KMS-11 (cell line): ENCODE measurements at regions not wholly inside any gene's neighbourhood (a gene's known extent, or its start where the extent isn't known, plus 50 kb on each side); places are given as distances from the start of the nearest gene placed in this dataset.
A peak's percentile ranks its signal among the peaks of the same experiment; 100 is the strongest.

ENCODE experiments used
- H2AFZ ChIP-seq: fragments of 200-600 bp; sonication (generic); 2 replicates; pipeline ENCODE4 v1.6.1; 2016; ENCODE audit warnings: antibody characterized with exemption, mixed run types, low read depth
- H3K27ac ChIP-seq: fragments of 200-600 bp; sonication (generic); 2 replicates; pipeline ENCODE4 v1.6.1; 2016; ENCODE audit warnings: mild to moderate bottlenecking, mixed run types
- H3K27me3 ChIP-seq: fragments of 200-600 bp; sonication (generic); 2 replicates; pipeline ENCODE4 v1.6.1; 2017; ENCODE audit warnings: mild to moderate bottlenecking, low read depth, mixed run types, moderate library complexity; ENCODE audit not compliant: insufficient read depth
- H3K36me3 ChIP-seq: fragments of 200-600 bp; sonication (generic); 2 replicates; pipeline ENCODE4 v1.6.1; 2017; ENCODE audit warnings: mild to moderate bottlenecking, mixed run types; ENCODE audit not compliant: insufficient read depth
- H3K4me1 ChIP-seq: fragments of 200-600 bp; sonication (generic); 2 replicates; pipeline ENCODE4 v1.6.1; 2016; ENCODE audit warnings: mild to moderate bottlenecking, low read depth, mixed run types; ENCODE audit not compliant: poor library complexity, severe bottlenecking
- H3K4me2 ChIP-seq: fragments of 200-600 bp; sonication (generic); 2 replicates; pipeline ENCODE4 v1.7.0; 2016; ENCODE audit warnings: mild to moderate bottlenecking, mixed run types
- H3K4me3 ChIP-seq: fragments of 200-600 bp; sonication (generic); IDR thresholded peaks from 2 replicates; pipeline ENCODE4 v1.6.1; 2017; ENCODE audit warnings: low read depth, low read length, mixed read lengths; ENCODE audit not compliant: insufficient read depth
- H3K79me2 ChIP-seq: fragments of 200-600 bp; sonication (generic); 2 replicates; pipeline ENCODE4 v1.6.1; 2016; ENCODE audit warnings: low read depth, mixed run types; ENCODE audit not compliant: insufficient read depth
- H3K9ac ChIP-seq: fragments of 200-600 bp; sonication (generic); 2 replicates; pipeline ENCODE4 v1.6.1; 2016; ENCODE audit warnings: mild to moderate bottlenecking, mixed run types
- H4K20me1 ChIP-seq: fragments of 200-600 bp; sonication (generic); 2 replicates; pipeline ENCODE4 v1.6.1; 2016; ENCODE audit warnings: mild to moderate bottlenecking, mixed run types; ENCODE audit not compliant: insufficient read depth
- TF ChIP-seq, protein P1 (sequence below): fragments of 200-600 bp; sonication (generic); conservative IDR thresholded peaks from 2 replicates; pipeline ENCODE4 v1.6.1; 2017; ENCODE audit warnings: low read depth, mild to moderate bottlenecking, antibody characterized with exemption, low read length, moderate library complexity, mixed read lengths

DNA sequence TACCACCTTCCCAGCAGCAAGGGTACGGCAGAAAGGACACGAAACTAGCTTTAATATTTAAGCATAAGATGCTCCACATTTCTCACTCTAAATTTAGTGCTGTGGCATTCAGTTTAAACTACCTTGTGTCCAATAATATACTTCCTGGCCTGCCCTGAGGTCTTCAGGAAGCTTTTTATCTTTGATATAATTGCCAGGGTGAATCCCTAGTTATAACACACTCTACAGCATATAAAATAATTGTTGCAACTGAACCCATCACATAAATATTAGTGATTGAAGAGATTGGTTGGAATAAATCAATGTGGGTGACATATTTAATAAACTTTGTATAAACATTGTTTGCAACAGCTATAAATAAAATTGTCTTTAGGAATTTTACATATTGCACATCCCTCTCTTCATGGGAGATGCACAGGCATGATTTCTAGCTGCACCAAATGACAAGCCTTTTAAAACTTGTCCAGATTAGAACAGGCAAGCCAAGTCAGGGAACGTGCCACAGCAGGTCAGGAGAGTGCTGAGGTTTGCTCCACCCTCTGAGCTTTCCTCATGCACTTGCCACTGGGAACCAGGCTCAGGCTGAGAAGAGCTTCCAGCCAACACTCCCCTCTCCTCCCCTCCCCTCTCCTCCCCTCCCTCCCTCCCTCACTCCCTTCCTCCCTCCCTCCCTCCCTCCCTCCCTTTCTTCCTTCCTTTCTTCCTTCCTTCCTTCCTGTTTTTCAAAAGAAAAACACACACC is 623.2 kb upstream of the PKN2 start:
- H3K79me2 ChIP-seq, result no peaks in the 10 kb centered on the region
- H3K27ac ChIP-seq, result peak overlapping the region; percentile 64
- no peak overlapping the region for H3K4me3 ChIP-seq
- H3K27me3 ChIP-seq, result no peaks in the 10 kb centered on the region
- peak overlapping the region; percentile 23; the same call in 1 of the 2 replicates for H3K9ac ChIP-seq
- no peaks in the 10 kb centered on the region for H3K36me3 ChIP-seq
- H4K20me1 ChIP-seq, result no peaks in the 10 kb centered on the region
- H2AFZ ChIP-seq, result no peak overlapping the region
- H3K4me2 ChIP-seq, result peak overlapping the region; percentile 69
- TF ChIP-seq, protein P1, sequence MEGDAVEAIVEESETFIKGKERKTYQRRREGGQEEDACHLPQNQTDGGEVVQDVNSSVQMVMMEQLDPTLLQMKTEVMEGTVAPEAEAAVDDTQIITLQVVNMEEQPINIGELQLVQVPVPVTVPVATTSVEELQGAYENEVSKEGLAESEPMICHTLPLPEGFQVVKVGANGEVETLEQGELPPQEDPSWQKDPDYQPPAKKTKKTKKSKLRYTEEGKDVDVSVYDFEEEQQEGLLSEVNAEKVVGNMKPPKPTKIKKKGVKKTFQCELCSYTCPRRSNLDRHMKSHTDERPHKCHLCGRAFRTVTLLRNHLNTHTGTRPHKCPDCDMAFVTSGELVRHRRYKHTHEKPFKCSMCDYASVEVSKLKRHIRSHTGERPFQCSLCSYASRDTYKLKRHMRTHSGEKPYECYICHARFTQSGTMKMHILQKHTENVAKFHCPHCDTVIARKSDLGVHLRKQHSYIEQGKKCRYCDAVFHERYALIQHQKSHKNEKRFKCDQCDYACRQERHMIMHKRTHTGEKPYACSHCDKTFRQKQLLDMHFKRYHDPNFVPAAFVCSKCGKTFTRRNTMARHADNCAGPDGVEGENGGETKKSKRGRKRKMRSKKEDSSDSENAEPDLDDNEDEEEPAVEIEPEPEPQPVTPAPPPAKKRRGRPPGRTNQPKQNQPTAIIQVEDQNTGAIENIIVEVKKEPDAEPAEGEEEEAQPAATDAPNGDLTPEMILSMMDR, result no peak
- peaks cover 43% of the 10 kb centered on the region for H3K4me1 ChIP-seq

DNA sequence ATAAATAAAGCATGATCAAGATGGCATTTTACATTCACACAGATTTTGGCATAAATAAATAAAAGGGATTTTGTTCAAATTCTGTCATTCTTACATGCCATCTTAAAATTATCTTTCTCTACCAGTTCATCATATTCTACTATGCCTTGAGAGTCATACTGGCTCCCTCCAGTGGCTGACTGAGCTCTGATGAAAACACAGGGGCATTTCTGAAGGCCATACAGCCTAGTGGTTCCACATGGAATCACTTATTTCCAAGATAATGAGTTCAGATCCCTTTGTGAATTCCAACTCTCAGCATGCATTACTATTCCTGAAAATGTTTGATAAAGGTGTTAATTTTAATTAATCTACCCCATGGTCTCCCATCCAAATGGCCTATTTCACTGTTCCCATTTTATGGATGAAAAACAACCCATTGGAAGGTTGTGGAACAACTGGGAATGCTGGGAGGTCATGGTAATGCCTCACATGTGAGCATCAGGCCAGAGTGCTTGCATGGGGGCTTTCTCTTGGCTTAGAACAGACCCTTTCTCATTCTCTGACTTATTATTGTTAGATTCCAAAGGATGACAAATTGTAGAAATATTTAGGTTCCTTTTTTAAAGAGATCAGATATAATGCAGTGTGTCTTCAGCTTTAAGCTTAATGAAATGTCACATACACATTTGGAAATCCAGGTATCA is 622.4 kb upstream of the PKN2 start:
- TF ChIP-seq, protein P1, result peak; percentile 62
- Histone ChIP-seq H3K4me1 (peaks cover 43% of the 10 kb centered on the region), H3K9ac (no peak overlapping the region), H2AFZ (no peak overlapping the region), H3K79me2 (no peaks in the 10 kb centered on the region), H3K27me3 (no peaks in the 10 kb centered on the region), H3K27ac (no peak overlapping the region), H3K4me2 (no peak overlapping the region), H3K4me3 (no peak overlapping the region), H4K20me1 (no peaks in the 10 kb centered on the region), H3K36me3 (no peaks in the 10 kb centered on the region)

DNA sequence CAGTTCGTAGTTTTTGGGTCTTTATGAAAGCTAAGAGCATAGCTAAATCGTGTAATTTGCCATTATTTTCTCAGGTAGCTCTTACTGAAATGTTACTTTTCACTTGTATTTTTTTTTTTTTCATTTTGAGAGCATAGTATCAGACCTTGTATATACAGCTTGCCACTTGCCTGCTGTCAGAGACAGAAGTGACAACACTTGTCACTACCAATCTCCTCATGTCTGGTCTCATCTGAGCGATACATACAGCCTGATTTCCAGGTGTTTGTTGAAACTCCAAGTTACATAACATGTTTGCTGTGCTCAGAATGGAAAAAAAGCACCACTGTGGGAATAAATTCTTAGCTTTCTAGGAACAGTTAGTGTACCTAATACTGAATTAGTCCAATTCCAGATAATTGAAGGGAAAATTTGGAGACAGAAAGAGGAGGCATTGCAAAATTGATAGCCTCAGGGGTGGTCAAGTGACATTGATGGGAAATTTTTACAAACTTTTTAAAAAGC is 621.4 kb upstream of the PKN2 start:
- no peak overlapping the region for H3K27ac ChIP-seq
- H3K79me2 ChIP-seq, result no peaks in the 10 kb centered on the region
- peaks cover 41% of the 10 kb centered on the region for H3K4me1 ChIP-seq
- H4K20me1 ChIP-seq, result no peaks in the 10 kb centered on the region
- H3K27me3 ChIP-seq, result no peaks in the 10 kb centered on the region
- H3K9ac ChIP-seq, result no peak overlapping the region
- H2AFZ ChIP-seq, result no peak overlapping the region
- H3K36me3 ChIP-seq, result no peaks in the 10 kb centered on the region
- TF ChIP-seq, protein P1, result no peak
- H3K4me3 ChIP-seq, result no peak overlapping the region
- H3K4me2 ChIP-seq, result no peak overlapping the region

DNA sequence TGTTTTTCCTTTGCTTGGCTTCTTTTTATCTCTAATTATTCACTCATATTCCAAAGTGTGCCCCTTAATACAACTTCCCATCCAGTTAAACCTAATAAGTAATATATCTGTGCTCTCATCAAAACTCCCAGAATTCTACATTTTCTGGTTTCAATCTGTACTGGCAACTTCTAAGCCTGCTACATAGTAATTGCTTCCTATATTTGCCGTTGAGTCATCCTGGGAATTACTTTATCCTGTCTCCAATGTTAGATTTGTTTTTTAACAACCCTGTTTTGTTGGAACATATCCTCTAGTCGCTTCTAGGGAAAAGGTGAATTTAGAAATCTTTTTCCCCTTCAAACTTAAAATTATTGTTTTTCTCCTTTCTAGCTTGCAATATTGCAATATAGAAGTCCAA is 620.5 kb upstream of the PKN2 start:
- H2AFZ ChIP-seq, result no peak overlapping the region
- no peaks in the 10 kb centered on the region for H3K27me3 ChIP-seq
- no peaks in the 10 kb centered on the region for H4K20me1 ChIP-seq
- H3K27ac ChIP-seq, result no peak overlapping the region
- TF ChIP-seq, protein P1, result no peak
- no peak overlapping the region for H3K9ac ChIP-seq
- peaks cover 31% of the 10 kb centered on the region for H3K4me1 ChIP-seq
- H3K36me3 ChIP-seq, result no peaks in the 10 kb centered on the region
- no peak overlapping the region for H3K4me3 ChIP-seq
- H3K4me2 ChIP-seq, result no peak overlapping the region
- no peaks in the 10 kb centered on the region for H3K79me2 ChIP-seq
